Coronary artery (tissue), 2 donors: ENCODE measurements at regions not wholly inside any gene's neighbourhood (a gene's known extent, or its start where the extent isn't known, plus 50 kb on each side); places are given as distances from the start of the nearest gene placed in this dataset.
"Not testable (repeated sequence)": the region's sequence is repeated elsewhere in the genome, so short reads cannot be mapped to it uniquely, and the experiment has no call there.

Experiments
- DNase-seq: peaks from one replicate; pipeline ENCODE4 v3.0.0-alpha.2; 2017; ENCODE audit warnings: low spot score
- H3K27ac ChIP-seq, 2 donors: fragments of 200-600 bp; sonication (generic); one replicate each; pipeline ENCODE4 v1.5.1; 2016 to 2019
- H3K4me3 ChIP-seq: fragments of 200-600 bp; sonication (generic); 2 replicates; pipeline ENCODE4 v1.5.1; 2016; ENCODE audit warnings: mild to moderate bottlenecking, moderate library complexity
- CTCF ChIP-seq: fragments of 200-600 bp; sonication (generic); IDR thresholded peaks from one replicate; pipeline ENCODE4 v1.5.1; 2019; ENCODE audit warnings: antibody characterized with exemption

GRCh38 chr11:71095294-71095850 lies 157.0 kb downstream of the SHANK2 start:
- TF ChIP-seq CTCF, result no peak
- no peak overlapping the region for H3K4me3 ChIP-seq
- no peak overlapping the region for H3K27ac ChIP-seq
- DNase-seq, result no peak

DNA sequence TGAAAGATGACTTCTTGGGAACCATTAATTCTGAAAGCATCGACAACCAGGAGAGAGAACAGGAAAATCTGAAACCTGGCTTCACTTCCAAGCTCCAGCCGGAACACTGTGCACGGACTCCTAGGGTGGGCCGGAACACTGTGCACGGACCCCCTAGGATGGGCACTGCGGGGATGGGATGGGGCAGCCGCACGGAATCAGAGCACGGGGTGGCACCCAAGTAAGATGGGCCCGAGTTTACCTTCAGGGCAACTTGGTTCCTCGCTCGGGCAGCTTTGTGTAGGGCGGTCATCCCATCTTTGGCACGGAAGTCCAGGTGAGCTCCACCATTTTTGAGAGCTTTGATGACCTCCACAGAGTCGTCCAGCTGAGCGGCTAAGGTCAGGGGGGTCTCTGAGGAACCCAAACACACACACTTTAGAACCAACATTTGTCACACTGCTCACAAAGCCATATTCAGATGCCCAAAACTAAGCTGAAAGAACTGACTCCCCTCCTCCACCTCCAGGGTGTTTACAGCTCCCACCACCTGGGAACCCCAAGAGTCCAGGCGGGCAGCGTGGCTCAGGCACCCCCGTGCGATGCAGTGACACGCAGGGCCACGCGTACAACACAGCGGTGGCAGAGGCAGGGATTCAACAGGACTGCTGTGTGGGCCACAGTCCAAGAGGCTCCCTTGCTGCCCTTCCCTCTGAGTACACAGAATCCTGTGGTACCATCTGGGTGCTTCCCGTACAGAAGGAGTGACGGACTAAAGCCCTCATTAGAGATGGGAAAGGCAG lies 157.9 kb downstream of the SHANK2 start:
- no peak for DNase-seq
- Histone ChIP-seq H3K4me3 (no peak overlapping the region), H3K27ac (no peak overlapping the region)
- TF ChIP-seq CTCF, result no peak

- Histone ChIP-seq H3K4me3 (no peak overlapping the region), H3K27ac (no peak overlapping the region)
- DNase-seq, result no peak
- no peak for TF ChIP-seq CTCF
These were observed 158.6 kb downstream of the SHANK2 start for GRCh38 chr11:71093783-71094182.

DNA sequence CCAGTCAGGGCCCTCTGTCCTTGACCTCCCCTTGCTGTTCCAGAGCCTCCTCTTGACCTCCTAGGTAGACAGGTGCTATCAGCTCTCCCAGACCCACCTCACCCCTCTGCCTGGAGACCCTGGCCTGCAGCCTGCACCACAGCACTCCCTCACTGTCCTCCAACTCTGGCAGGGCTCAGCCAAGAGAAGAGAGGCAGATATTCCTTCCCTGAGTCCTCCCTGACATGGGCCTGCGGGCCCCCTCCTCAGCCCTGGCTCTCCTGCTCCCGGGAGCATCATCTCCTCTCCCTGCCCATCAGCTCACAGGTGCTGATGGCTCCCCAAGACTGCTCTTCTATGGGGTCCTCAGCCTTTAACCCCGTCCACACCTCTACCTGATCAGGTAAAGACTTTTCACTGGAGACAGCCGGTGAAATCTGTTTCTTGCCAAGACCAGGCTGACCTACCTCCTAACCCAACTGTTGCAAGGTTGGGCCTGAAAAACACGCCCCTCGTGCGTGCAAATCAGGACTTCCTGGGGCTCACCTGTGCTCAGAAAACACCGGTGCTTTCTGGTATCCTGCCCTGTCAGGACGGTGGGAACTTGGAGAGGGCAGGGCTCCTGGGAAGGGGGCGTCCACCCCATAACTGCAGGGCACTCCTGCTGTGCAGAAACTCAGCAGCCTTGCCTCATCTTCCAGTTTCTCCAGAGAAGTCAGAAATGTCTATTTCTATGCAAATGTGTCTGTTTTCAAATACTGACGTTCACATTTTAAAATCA lies 160.7 kb downstream of the SHANK2 start:
- DNase-seq, result no peak
- Histone ChIP-seq H3K27ac (no peak overlapping the region), H3K4me3 (no peak overlapping the region)
- TF ChIP-seq CTCF, result no peak

GRCh38 chr11:71089571-71089970 lies 162.8 kb downstream of the SHANK2 start:
- H3K27ac ChIP-seq, result no peak overlapping the region
- no peak for TF ChIP-seq CTCF
- H3K4me3 ChIP-seq, result no peak overlapping the region
- no peak for DNase-seq

- not testable (repeated sequence) for H3K27ac ChIP-seq, H3K4me3 ChIP-seq, DNase-seq
These were observed 163.8 kb downstream of the SHANK2 start for GRCh38 chr11:71088314-71089215.
